Bronchial epithelial cell (primary cell): ENCODE measurements at regions not wholly inside any gene's neighbourhood (a gene's known extent, or its start where the extent isn't known, plus 50 kb on each side); places are given as distances from the start of the nearest gene placed in this dataset.

Experiments used
- DNase-seq: peaks from one replicate; pipeline ENCODE4 v3.0.0-alpha.2; 2010; ENCODE audit warnings: low read depth
- FAIRE-seq: peaks from 2 replicates; lab custom pipeline; 2011; peaks lifted over from hg19 to GRCh38; lab: Jason Lieb, UNC
- H3K27me3 ChIP-seq: 2 replicates; pipeline ENCODE4 v1.5.1; 2011; ENCODE audit warnings: low read length; ENCODE audit not compliant: control insufficient read depth, insufficient read depth
- H3K36me3 ChIP-seq: 2 replicates; pipeline ENCODE4 v1.5.1; 2011; ENCODE audit warnings: low read length; ENCODE audit not compliant: control insufficient read depth, insufficient read depth
- H3K4me3 ChIP-seq: 2 replicates; pipeline ENCODE4 v1.5.1; 2011; ENCODE audit warnings: mild to moderate bottlenecking, low read depth, low read length, control low read depth
- CTCF ChIP-seq: IDR thresholded peaks from 2 replicates; pipeline ENCODE4 v1.5.1; 2011; ENCODE audit warnings: mild to moderate bottlenecking, moderate library complexity, low read length, control low read depth, inconsistent platforms; ENCODE audit not compliant: insufficient read depth, severe bottlenecking

- DNase-seq (no peak), FAIRE-seq (peak; percentile 58)
- TF ChIP-seq CTCF, result no peak
- Histone ChIP-seq H3K27me3 (peaks cover 11% of the 10 kb centered on the region), H3K36me3 (no peaks in the 10 kb centered on the region), H3K4me3 (no peak overlapping the region)
Measured at GRCh38 chr14:89024691-89025090, 200.2 kb downstream of the TTC8 start.

GRCh38 chr14:89025561-89026236, 201.2 kb downstream of the TTC8 start:
- peaks cover 14% of the 10 kb centered on the region for H3K27me3 ChIP-seq
- H3K36me3 ChIP-seq, result no peaks in the 10 kb centered on the region
- TF ChIP-seq CTCF, result no peak
- FAIRE-seq (no peak), DNase-seq (no peak)
- no peak overlapping the region for H3K4me3 ChIP-seq

GRCh38 chr14:89027097-89027740, 202.8 kb downstream of the TTC8 start:
- no peaks in the 10 kb centered on the region for H3K36me3 ChIP-seq
- DNase-seq, result no peak

GRCh38 chr14:89028462-89029134, 204.1 kb downstream of the TTC8 start:
- no peak for TF ChIP-seq CTCF
- peaks cover 14% of the 10 kb centered on the region for H3K27me3 ChIP-seq
- no peaks in the 10 kb centered on the region for H3K36me3 ChIP-seq
- DNase-seq (no peak), FAIRE-seq (no peak)
- H3K4me3 ChIP-seq, result no peak overlapping the region

More at GRCh38 chr14:89027097-89027740, 202.8 kb downstream of the TTC8 start:
- FAIRE-seq, result no peak
- Histone ChIP-seq H3K27me3 (peaks cover 14% of the 10 kb centered on the region), H3K4me3 (peak overlapping the region; percentile 48)
- peak; percentile 79 for TF ChIP-seq CTCF

GRCh38 chr14:89029961-89030694, 205.7 kb downstream of the TTC8 start:
- H3K4me3 ChIP-seq, result no peak overlapping the region
- H3K27me3 ChIP-seq, result peaks cover 14% of the 10 kb centered on the region
- no peak for TF ChIP-seq CTCF
- DNase-seq (no peak), FAIRE-seq (no peak)
- H3K36me3 ChIP-seq, result no peaks in the 10 kb centered on the region
